Psoas muscle (tissue), 7 donors: ENCODE measurements at regions not wholly inside any gene's neighbourhood (a gene's known extent, or its start where the extent isn't known, plus 50 kb on each side); places are given as distances from the start of the nearest gene placed in this dataset.
A peak's percentile ranks its signal among the peaks of the same experiment; 100 is the strongest.
"Not testable (repeated sequence)": the region's sequence is repeated elsewhere in the genome, so short reads cannot be mapped to it uniquely, and the experiment has no call there.

ENCODE experiments used
- ATAC-seq, 4 donors: fragments of 200-7000 bp; cut with Tn5 transposase; one replicate each; pipeline ENCODE4 v1.9.1; 2020; ENCODE audit warnings: moderate library complexity in 3 of 4, mild to moderate bottlenecking in 2 of 4
- DNase-seq, 2 donors: peaks; one replicate each; pipeline ENCODE4 v3.0.0-alpha.2; 2020
- H3K27ac ChIP-seq: fragments of 200-600 bp; one replicate; pipeline ENCODE4 v1.8.0; 2022
- H3K27me3 ChIP-seq, 3 donors: fragments of 200-600 bp in 1 of 3; one replicate each; pipeline versions ENCODE4 v1.6.1 to v1.8.0; 2013 to 2022; ENCODE audit warnings: low read length in 2 of 3, mild to moderate bottlenecking in 2 of 3, moderate library complexity in 1 of 3; ENCODE audit not compliant: insufficient read depth in 3 of 3
- H3K36me3 ChIP-seq, 2 donors: fragments of 200-600 bp in 1 of 2; one replicate each; pipeline versions ENCODE4 v1.6.1 to v1.8.0; 2013 to 2022; ENCODE audit warnings: low read depth in 1 of 2, mild to moderate bottlenecking in 1 of 2, moderate library complexity in 1 of 2; ENCODE audit not compliant: insufficient read depth in 1 of 2
- H3K4me1 ChIP-seq: fragments of 200-600 bp; one replicate; pipeline ENCODE4 v1.8.0; 2022
- H3K4me3 ChIP-seq: fragments of 200-600 bp; one replicate; pipeline ENCODE4 v1.8.0; 2022; ENCODE audit warnings: mild to moderate bottlenecking
- H3K9me3 ChIP-seq: fragments of 200-600 bp; one replicate; pipeline ENCODE4 v1.8.0; 2022
- CTCF ChIP-seq: fragments of 200-600 bp; IDR thresholded peaks from one replicate; pipeline ENCODE4 v1.8.0; 2022; ENCODE audit warnings: antibody characterized with exemption
- WGBS, 3 donors: extraction: QIAGEN DNeasy Blood & Tissue Kit; methylation state at CpG; one replicate each; pipeline versions ENCODE4 v1.1.6 to v1.1.7; 2013; 5-methylcytosine and 5-hydroxymethylcytosine counted together
- intact Hi-C, 2 donors: fragments of 100-400 bp; cut with DNase I; formaldehyde crosslinking; loops; one replicate each; pipeline versions ENCODE4 v1.11.0 to v1.14.2; 2022
- donor health status: healthy with polysubstance abuse.
- donor health status: DM: no; HTN: no; CAD: no; lungs with moderate emphysema.
- donor health status: Bipolar disorder and iron deficiency.
- donor health status: healthy.
- donor health status: DM: yes; HTN: yes; CAD: no.
- donor health status: DM: no; HTN: no; CAD: no.
- donor health status: DM: yes; HTN: yes; CAD: no.

GRCh38 chr5:167853421-167853820 lies 438.0 kb upstream of the WWC1 start:
- no peak overlapping the region for H3K27ac ChIP-seq
- H3K9me3 ChIP-seq, result no peaks in the 10 kb centered on the region
- intact Hi-C loops, result no loop called here
- ATAC-seq, result no peak
- no peaks in the 10 kb centered on the region for H3K36me3 ChIP-seq
- 73 to 87% (median 80%) methylated on average over 4 of the region's 4 CpGs for whole genome bisulfite sequencing, 3 donors
- H3K27me3 ChIP-seq, result no peaks in the 10 kb centered on the region
- H3K4me3 ChIP-seq, result no peak overlapping the region
- no peak for TF ChIP-seq CTCF
- H3K4me1 ChIP-seq, result no peaks in the 10 kb centered on the region
- DNase-seq, result no peak

- no peaks in the 10 kb centered on the region for H3K9me3 ChIP-seq
- ATAC-seq (no peak), DNase-seq (no peak)
- no peaks in the 10 kb centered on the region for H3K4me1 ChIP-seq
- H3K27me3 ChIP-seq, result no peaks in the 10 kb centered on the region
- no peak overlapping the region for H3K27ac ChIP-seq
- H3K4me3 ChIP-seq, result no peak overlapping the region
- TF ChIP-seq CTCF, result no peak
- intact Hi-C loops, result no loop called here
- 50 to 71% (median 53%) methylated on average over 3 of the region's 3 CpGs for WGBS, 3 donors
- no peaks in the 10 kb centered on the region for H3K36me3 ChIP-seq
Measured at GRCh38 chr5:167855818-167856217, 435.6 kb upstream of the WWC1 start.

- WGBS, 3 donors, result 63 to 69% (median 64%) methylated on average over 3 of the region's 3 CpGs
- no peak overlapping the region for H3K4me3 ChIP-seq
- no peaks in the 10 kb centered on the region for H3K9me3 ChIP-seq
- no peak overlapping the region for H3K27ac ChIP-seq
- intact Hi-C loops, result no loop called here
- DNase-seq (no peak), ATAC-seq (no peak)
- H3K4me1 ChIP-seq, result no peaks in the 10 kb centered on the region
- no peaks in the 10 kb centered on the region for H3K27me3 ChIP-seq
- no peak for TF ChIP-seq CTCF
- H3K36me3 ChIP-seq, result no peaks in the 10 kb centered on the region
Measured at GRCh38 chr5:167857321-167857720, 434.1 kb upstream of the WWC1 start.

GRCh38 chr5:167858186-167858855 lies 433.1 kb upstream of the WWC1 start:
- H3K27ac ChIP-seq, ATAC-seq, H3K27me3 ChIP-seq, DNase-seq, H3K9me3 ChIP-seq, H3K4me3 ChIP-seq, H3K36me3 ChIP-seq, intact Hi-C loops, H3K4me1 ChIP-seq: not testable (repeated sequence)
- 96 to 98% (median 97%) methylated on average over 14 to 36 of the region's 50 CpGs for WGBS, 3 donors

GRCh38 chr5:167861129-167861927 lies 430.1 kb upstream of the WWC1 start:
- Histone ChIP-seq H3K27ac (no peak overlapping the region), H3K36me3 (no peaks in the 10 kb centered on the region), H3K4me1 (no peaks in the 10 kb centered on the region), H3K9me3 (no peaks in the 10 kb centered on the region), H3K4me3 (no peak overlapping the region), H3K27me3 (no peaks in the 10 kb centered on the region)
- no peak for TF ChIP-seq CTCF
- DNase-seq (peak in 1 of 2 donors; percentile 9), ATAC-seq (no peak)
- intact Hi-C loops, result no loop called here
- WGBS, 3 donors, result 50 to 54% (median 53%) methylated on average over 15 of the region's 15 CpGs
